Ovary (tissue), 7 donors: ENCODE measurements at regions not wholly inside any gene's neighbourhood (a gene's known extent, or its start where the extent isn't known, plus 50 kb on each side); places are given as distances from the start of the nearest gene placed in this dataset.
"Not testable (repeated sequence)": the region's sequence is repeated elsewhere in the genome, so short reads cannot be mapped to it uniquely, and the experiment has no call there.

Source experiments
- DNase-seq, 5 donors: peaks; one replicate each; pipeline ENCODE4 v3.0.0-alpha.2; 2019 to 2020
- H3K27ac ChIP-seq, 2 donors: fragments of 200-600 bp; one replicate each; pipeline versions ENCODE4 v1.5.1 to v1.8.0; 2019 to 2022
- H3K27me3 ChIP-seq: fragments of 200-600 bp; one replicate; pipeline ENCODE4 v1.8.0; 2022
- H3K36me3 ChIP-seq: fragments of 200-600 bp; sonication (generic); one replicate; pipeline ENCODE4 v1.5.1; 2019
- H3K4me1 ChIP-seq: one replicate; pipeline ENCODE4 v1.8.1; 2013; ENCODE audit warnings: mild to moderate bottlenecking, moderate library complexity; ENCODE audit not compliant: insufficient read depth
- H3K4me3 ChIP-seq: fragments of 200-600 bp; sonication (generic); one replicate; pipeline ENCODE4 v1.5.1; 2017
- H3K9me3 ChIP-seq, 2 donors: fragments of 200-600 bp in 1 of 2; sonication (generic) in 1 of 2; one replicate each; pipeline versions ENCODE4 v1.5.1 to v1.8.1; 2013 to 2019; ENCODE audit warnings: mild to moderate bottlenecking in 1 of 2, moderate library complexity in 1 of 2
- EP300 ChIP-seq: sonication (generic); formaldehyde crosslinking; IDR thresholded peaks from one replicate; pipeline ENCODE4 v1.6.1; 2017; ENCODE audit warnings: antibody characterized with exemption
- POLR2A ChIP-seq: fragments of 450-650 bp; IDR thresholded peaks from one replicate; pipeline ENCODE4 v1.6.1; 2017; ENCODE audit warnings: antibody characterized with exemption, mild to moderate bottlenecking, moderate library complexity
- WGBS, 3 donors: extraction: QIAGEN DNeasy Blood & Tissue Kit in 1 of 3; methylation state at CpG; one replicate each; pipeline versions ENCODE4 v1.1.5 to v1.1.7; 2013 to 2017; 5-methylcytosine and 5-hydroxymethylcytosine counted together
- intact Hi-C, 4 donors: fragments of 100-400 bp; cut with DNase I; formaldehyde crosslinking; loops; one replicate each; pipeline versions ENCODE4 v1.11.0 to v1.15.1; 2022 to 2023
- TF ChIP-seq, protein P1 (sequence below), 3 donors: fragments of 450-650 bp in 2 of 3; fragments of 200-600 bp in 1 of 3; IDR thresholded peaks; one replicate each; pipeline versions ENCODE4 v1.5.1 to v1.8.0; 2016 to 2022; ENCODE audit warnings: antibody characterized with exemption in 3 of 3, mild to moderate bottlenecking in 1 of 3
- donor health status: DM: no; HTN: no; CAD: no; lungs with moderate emphysema.
- donor health status: DM: no; HTN: no; CAD: no.
- donor health status: Bipolar disorder and iron deficiency.
- donor health status: DM: no; HTN: no; CAD: no.
- donor health status: DM: yes; HTN: yes; CAD: no.

DNA sequence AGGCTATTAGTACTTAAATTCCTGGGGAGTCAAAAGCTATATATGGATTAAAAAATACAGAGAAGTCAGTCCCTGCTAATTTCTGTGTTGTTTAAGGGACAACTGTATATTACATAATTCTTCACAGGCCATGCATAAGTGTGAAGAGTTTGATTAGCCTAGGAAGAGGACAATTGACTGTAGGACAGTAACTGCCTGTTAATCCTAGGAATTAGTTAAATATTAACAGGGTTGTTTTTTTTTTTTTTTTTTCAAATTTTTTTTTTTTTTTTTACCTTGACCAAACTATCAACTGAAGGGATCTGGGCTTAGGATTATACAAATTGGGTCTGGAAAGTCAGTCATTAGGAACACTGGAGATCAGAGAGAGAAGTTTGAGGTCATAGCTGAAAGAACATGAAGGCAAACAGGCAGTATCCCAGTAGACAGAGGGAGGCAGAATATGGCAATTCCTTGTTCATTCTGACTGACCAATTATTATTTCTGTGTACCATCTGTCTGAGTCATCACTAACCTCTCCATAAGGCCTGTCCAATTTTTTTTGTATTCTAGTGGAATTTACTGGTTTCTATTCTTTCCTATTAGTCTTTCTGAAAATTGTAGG is 1139.2 kb downstream of the SORCS1 start:
- DNase-seq, result no peak
- Histone ChIP-seq H3K4me1 (no peaks in the 10 kb centered on the region), H3K9me3 (no peaks in the 10 kb centered on the region), H3K4me3 (no peak overlapping the region), H3K27me3 (no peaks in the 10 kb centered on the region), H3K36me3 (no peaks in the 10 kb centered on the region), H3K27ac (no peak overlapping the region)
- intact Hi-C loops, result no loop called here
- TF ChIP-seq, protein P1, sequence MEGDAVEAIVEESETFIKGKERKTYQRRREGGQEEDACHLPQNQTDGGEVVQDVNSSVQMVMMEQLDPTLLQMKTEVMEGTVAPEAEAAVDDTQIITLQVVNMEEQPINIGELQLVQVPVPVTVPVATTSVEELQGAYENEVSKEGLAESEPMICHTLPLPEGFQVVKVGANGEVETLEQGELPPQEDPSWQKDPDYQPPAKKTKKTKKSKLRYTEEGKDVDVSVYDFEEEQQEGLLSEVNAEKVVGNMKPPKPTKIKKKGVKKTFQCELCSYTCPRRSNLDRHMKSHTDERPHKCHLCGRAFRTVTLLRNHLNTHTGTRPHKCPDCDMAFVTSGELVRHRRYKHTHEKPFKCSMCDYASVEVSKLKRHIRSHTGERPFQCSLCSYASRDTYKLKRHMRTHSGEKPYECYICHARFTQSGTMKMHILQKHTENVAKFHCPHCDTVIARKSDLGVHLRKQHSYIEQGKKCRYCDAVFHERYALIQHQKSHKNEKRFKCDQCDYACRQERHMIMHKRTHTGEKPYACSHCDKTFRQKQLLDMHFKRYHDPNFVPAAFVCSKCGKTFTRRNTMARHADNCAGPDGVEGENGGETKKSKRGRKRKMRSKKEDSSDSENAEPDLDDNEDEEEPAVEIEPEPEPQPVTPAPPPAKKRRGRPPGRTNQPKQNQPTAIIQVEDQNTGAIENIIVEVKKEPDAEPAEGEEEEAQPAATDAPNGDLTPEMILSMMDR (IDR thresholded peaks at IDR 0.05), result no peak
- TF ChIP-seq POLR2A (no peak), EP300 (no peak)

DNA sequence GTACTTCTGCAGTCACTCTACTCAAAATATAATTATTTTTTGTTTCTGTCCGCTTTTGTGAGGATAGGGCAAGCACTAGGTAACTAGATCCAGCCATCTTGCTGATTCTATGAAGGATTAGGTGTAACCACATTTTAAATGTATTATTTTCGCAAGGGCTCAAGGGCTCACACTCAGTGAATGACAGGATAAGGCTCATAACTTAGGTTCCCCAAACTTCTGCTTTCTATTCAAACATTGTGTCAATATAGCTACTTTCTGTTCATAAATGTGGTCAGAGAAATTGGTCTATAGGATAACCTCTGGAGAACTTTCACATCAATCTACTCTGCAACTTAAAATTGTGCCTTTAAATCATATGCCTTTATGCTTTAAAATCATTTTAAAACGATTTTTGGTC is 1141.2 kb downstream of the SORCS1 start:
- no peaks in the 10 kb centered on the region for H3K9me3 ChIP-seq
- TF ChIP-seq, protein P1 (IDR thresholded peaks at IDR 0.05), result no peak
- TF ChIP-seq POLR2A (no peak), EP300 (no peak)
- H3K27ac ChIP-seq, result no peak overlapping the region
- intact Hi-C loops, result no loop called here
- no peaks in the 10 kb centered on the region for H3K36me3 ChIP-seq
- no peak overlapping the region for H3K4me3 ChIP-seq
- no peaks in the 10 kb centered on the region for H3K27me3 ChIP-seq
- no peaks in the 10 kb centered on the region for H3K4me1 ChIP-seq
- WGBS, 3 donors, result 69 to 74% (median 72%) methylated on average over 3 of the region's 3 CpGs
- DNase-seq, result no peak

DNA sequence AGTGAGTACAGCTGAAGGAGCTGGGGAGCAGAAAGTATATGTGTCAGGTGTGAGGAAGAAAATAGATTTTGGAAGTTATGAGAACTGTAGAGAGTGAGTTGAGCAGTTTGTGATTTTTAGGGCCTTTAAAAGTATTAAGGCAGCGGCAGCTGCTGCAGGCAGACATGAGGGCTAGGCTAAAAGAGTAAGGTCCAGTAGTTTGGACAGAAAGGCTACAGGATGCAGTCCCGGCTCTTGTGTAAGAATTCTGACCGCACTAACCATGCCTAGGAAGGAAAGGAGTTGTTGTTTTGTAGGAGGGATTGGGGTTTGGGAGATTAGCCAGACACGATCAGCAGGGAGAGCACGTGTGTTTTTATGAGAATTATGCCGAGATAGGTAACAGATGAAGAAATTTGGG is 1144.9 kb downstream of the SORCS1 start:
- intact Hi-C loops, H3K27me3 ChIP-seq, H3K36me3 ChIP-seq, H3K9me3 ChIP-seq, DNase-seq, H3K27ac ChIP-seq, H3K4me1 ChIP-seq, H3K4me3 ChIP-seq: not testable (repeated sequence)
- WGBS, 3 donors, result 49 to 53% (median 49%) methylated on average over 6 of the region's 6 CpGs

DNA sequence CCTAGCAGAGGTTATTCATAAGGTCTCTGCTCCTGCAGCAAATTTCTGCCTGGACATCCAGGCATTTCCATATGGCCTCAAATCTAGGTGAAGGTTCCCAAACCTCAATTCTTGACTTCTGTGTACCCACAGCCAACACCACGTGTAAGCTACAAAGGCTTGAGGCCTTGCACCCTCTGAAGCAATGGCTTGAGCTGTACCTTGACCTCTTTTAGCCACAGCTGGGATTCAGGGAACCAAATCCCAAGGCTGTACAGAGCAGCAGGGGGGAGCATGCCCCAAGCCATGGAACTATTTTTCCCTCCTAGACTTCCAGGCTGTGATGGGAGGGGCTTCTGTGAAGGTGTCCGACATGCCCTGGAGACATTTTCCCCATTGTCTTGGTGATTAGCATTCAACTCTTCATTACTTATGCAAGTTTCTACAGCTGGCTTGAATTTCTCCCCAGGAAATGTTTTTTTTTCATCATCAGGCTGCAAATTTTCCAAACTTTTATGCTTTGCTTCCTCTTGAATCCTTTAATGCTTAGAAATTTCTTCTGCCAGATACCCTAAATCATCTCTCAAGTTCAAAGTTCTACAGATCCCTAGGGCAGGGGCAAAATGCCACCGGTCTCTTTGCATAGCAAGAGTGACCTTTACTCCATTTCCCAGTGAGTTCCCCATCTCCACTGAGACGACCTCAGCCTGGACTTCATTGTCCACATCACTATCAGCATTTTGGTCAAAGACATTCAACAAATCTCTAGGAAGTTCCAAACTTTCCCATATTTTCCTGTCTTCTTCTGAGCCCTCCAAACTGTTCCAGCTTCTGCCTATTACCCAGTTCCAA is 1148.9 kb downstream of the SORCS1 start:
- H3K36me3 ChIP-seq, H3K9me3 ChIP-seq, DNase-seq, H3K27me3 ChIP-seq, H3K4me1 ChIP-seq, intact Hi-C loops, H3K27ac ChIP-seq, H3K4me3 ChIP-seq: not testable (repeated sequence)
- 59 to 70% (median 68%) methylated on average over 4 of the region's 4 CpGs for WGBS, 3 donors

DNA sequence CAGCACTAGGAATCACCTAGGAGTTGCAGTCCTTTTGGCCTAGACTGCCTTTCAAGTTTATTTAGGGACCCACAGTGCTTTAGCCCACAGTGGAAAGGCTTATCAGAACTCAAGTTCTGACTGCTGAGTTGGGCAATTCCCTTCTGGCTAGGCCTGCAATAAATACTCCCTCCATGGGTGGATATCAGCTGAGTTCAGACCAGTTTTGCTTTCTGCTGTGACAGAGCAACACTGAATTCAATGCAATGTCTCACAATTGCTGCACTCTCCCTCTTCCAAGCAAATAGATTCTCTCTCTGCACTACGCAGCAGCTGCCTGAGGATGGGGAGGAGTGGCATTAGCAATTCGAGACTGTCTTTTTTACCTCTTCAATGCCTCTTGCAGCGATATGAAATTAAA is 1153.3 kb downstream of the SORCS1 start:
- intact Hi-C loops, result no loop called here
- Histone ChIP-seq H3K27ac (no peak overlapping the region), H3K4me1 (no peaks in the 10 kb centered on the region), H3K4me3 (no peak overlapping the region), H3K36me3 (no peaks in the 10 kb centered on the region), H3K9me3 (no peaks in the 10 kb centered on the region), H3K27me3 (no peaks in the 10 kb centered on the region)
- DNase-seq, result no peak
- TF ChIP-seq EP300 (no peak), POLR2A (no peak)
- TF ChIP-seq, protein P1 (IDR thresholded peaks at IDR 0.05), result no peak
- WGBS, 3 donors, result 37 to 43% (median 38%) methylated on average over 3 of the region's 3 CpGs
